ENCODE measurements at regions not wholly inside any gene's neighbourhood (a gene's known extent, or its start where the extent isn't known, plus 50 kb on each side); places are given as distances from the start of the nearest gene placed in this dataset.

DNA sequence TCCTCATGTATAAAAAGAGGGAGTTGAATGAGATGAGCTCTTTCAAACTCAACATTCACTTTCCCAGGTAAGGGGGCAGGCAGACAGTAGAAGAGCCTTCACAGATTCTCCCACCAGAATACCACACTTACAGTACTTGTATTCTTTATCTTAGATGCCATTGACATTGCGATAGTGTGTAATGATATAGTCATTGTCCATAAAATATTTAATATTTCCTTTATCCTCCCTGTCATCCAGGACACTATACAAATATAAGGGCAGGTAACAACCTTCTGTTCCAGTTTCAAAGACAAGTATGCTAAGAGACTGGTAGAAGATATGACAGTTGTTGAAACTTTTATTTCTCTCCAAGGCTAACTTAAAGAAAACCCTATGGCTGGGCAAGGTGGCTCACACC is 56.5 kb upstream of the MTF2 start:
- no peak for DNase-seq (ENCODE audit: extremely low spot score)
- CTCF ChIA-PET: interaction anchor here (3.1 kb wide), 1 partner anchor 40 kb away, joined by 15 read pairs; no protein-coding TSS in a partner anchor
- POLR2A ChIA-PET: interaction anchor here (2.1 kb wide), 1 partner anchor 56 kb away, joined by 8 read pairs; the partner anchor contains the start of gene MTF2
- TF ChIP-seq BHLHE40 (IDR thresholded peaks at IDR 0.05; ENCODE audit: borderline replicate concordance): no peak

DNA sequence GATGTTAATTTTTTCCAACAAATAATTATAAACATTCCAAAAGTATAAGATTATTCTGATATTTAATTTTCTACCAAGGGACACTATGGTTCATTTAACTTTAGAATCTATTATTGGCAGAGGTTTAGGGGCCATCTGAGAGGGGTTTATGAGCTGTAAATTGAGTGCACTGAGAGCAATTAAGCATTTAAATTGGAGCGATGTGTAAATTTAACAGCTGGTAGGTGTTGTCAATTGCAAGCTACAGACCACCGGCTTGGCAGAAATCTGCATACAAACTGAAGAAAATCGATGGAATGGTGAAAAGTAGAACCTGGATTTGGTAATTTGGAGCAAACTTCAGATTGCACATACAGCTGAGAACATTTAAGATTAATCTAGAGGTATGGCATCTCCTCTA is 55.8 kb upstream of the MTF2 start:
- CTCF ChIA-PET: interaction anchor here (1.0 to 3.1 kb wide), 2 partner anchors 10 to 39 kb away, joined by 4 to 15 read pairs; no protein-coding TSS in a partner anchor
- DNase-seq (ENCODE audit: extremely low spot score): no peak
- POLR2A ChIA-PET: interaction anchor here (2.1 kb wide), 1 partner anchor 55 kb away, joined by 8 read pairs; the partner anchor contains the start of gene MTF2
- TF ChIP-seq FOXK2 (IDR thresholded peaks at IDR 0.05) (no peak), LEF1 (IDR thresholded peaks at IDR 0.05; ENCODE audit: borderline replicate concordance) (no peak), ARNT (IDR thresholded peaks at IDR 0.05) (no peak), FOXA1 (IDR thresholded peaks at IDR 0.05) (no peak), TARDBP (IDR thresholded peaks at IDR 0.05) (no peak), BHLHE40 (IDR thresholded peaks at IDR 0.05; ENCODE audit: borderline replicate concordance) (no peak), SUZ12 (IDR thresholded peaks at IDR 0.05) (no peak), ELF4 (IDR thresholded peaks at IDR 0.05) (no peak), FOXM1 (IDR thresholded peaks at IDR 0.05; ENCODE audit: borderline replicate concordance) (no peak), L3MBTL2 (conservative IDR thresholded peaks at IDR 0.05) (no peak), ZNF384 (IDR thresholded peaks at IDR 0.05) (no peak), SP1 (IDR thresholded peaks at IDR 0.05) (no peak), CTBP1 (IDR thresholded peaks at IDR 0.05; ENCODE audit: borderline replicate concordance) (no peak), NFRKB (IDR thresholded peaks at IDR 0.05) (no peak), HDGF (IDR thresholded peaks at IDR 0.05; ENCODE audit: borderline replicate concordance) (no peak)
- TF ChIP-seq, protein P1, sequence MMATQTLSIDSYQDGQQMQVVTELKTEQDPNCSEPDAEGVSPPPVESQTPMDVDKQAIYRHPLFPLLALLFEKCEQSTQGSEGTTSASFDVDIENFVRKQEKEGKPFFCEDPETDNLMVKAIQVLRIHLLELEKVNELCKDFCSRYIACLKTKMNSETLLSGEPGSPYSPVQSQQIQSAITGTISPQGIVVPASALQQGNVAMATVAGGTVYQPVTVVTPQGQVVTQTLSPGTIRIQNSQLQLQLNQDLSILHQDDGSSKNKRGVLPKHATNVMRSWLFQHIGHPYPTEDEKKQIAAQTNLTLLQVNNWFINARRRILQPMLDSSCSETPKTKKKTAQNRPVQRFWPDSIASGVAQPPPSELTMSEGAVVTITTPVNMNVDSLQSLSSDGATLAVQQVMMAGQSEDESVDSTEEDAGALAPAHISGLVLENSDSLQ (IDR thresholded peaks at IDR 0.05): no peak

DNA sequence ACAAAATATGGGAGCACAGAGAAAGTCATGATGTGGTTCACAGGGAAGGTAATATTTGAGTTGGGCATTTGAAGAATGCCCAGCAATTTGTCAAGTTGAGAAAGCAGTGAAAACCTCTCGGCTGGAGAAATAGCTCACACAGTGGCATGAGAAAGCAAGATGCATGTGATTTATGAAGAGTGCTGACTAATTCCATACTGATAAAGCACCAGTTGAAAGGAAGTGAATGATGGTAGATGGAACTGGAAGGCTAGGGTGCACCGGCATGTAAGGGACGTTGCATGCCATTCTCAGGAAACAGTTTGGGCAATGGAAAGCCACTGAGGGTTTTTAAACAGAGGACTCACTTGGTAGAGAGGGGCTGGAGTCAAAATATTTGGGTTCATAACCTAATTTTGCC is 53.5 kb upstream of the MTF2 start:
- POLR2A ChIA-PET: interaction anchor here (1.6 kb wide), 1 partner anchor 53 kb away, joined by 7 read pairs; the partner anchor contains the start of gene MTF2
- CTCF ChIA-PET: no interaction called here
- no peak for DNase-seq (ENCODE audit: extremely low spot score)
- TF ChIP-seq SUZ12 (IDR thresholded peaks at IDR 0.05) (no peak), TARDBP (IDR thresholded peaks at IDR 0.05) (no peak), NFRKB (IDR thresholded peaks at IDR 0.05) (no peak), CTBP1 (IDR thresholded peaks at IDR 0.05; ENCODE audit: borderline replicate concordance) (no peak), SP1 (IDR thresholded peaks at IDR 0.05) (no peak), FOXM1 (IDR thresholded peaks at IDR 0.05; ENCODE audit: borderline replicate concordance) (no peak), ARNT (IDR thresholded peaks at IDR 0.05) (no peak), ELF4 (IDR thresholded peaks at IDR 0.05) (no peak), FOXA1 (IDR thresholded peaks at IDR 0.05) (no peak), BHLHE40 (IDR thresholded peaks at IDR 0.05; ENCODE audit: borderline replicate concordance) (no peak), ZNF384 (IDR thresholded peaks at IDR 0.05) (no peak), HDGF (IDR thresholded peaks at IDR 0.05; ENCODE audit: borderline replicate concordance) (no peak), LEF1 (IDR thresholded peaks at IDR 0.05; ENCODE audit: borderline replicate concordance) (no peak), FOXK2 (IDR thresholded peaks at IDR 0.05) (no peak), L3MBTL2 (conservative IDR thresholded peaks at IDR 0.05) (no peak)
- TF ChIP-seq, protein P1 (IDR thresholded peaks at IDR 0.05): no peak

DNA sequence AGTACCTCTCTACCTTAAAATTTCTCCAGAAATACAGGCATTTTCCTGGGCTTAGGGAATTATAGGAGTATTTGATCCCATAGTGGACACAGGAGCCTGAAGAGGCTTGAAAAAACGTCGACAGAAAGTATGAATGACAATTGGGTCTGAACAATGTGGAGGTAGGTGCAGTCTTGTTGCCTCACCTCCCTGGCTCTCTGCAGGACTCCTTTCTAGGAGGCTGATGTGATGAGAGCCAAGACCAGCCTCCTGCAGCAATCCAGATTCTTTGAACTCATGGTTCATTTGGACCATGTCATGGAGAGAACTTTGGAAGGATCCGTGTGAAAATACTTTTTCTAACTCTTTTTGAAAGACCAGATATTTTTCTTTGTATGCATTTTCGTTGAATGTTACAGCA is 50.5 kb upstream of the MTF2 start:
- ChIA-PET POLR2A (no interaction called here), CTCF (no interaction called here)
- TF ChIP-seq FOXA1 (IDR thresholded peaks at IDR 0.05) (no peak), SP1 (IDR thresholded peaks at IDR 0.05) (no peak), FOXM1 (IDR thresholded peaks at IDR 0.05; ENCODE audit: borderline replicate concordance) (no peak), TARDBP (IDR thresholded peaks at IDR 0.05) (no peak), HDGF (IDR thresholded peaks at IDR 0.05; ENCODE audit: borderline replicate concordance) (no peak)
- TF ChIP-seq, protein P1 (IDR thresholded peaks at IDR 0.05): no peak
- no peak for DNase-seq (ENCODE audit: extremely low spot score)
